Activated naive CD8-positive, alpha-beta T cell treated with anti-CD3 and anti-CD28 coated beads, Interleukin-2, amount 10 ng/mL, durations not matched to agents 7 days and 5 days (primary cell): ENCODE measurements at regions not wholly inside any gene's neighbourhood (a gene's known extent, or its start where the extent isn't known, plus 50 kb on each side); places are given as distances from the start of the nearest gene placed in this dataset.

Experiments
- ATAC-seq: fragments of 150-1000 bp; cut with Tn5 transposase; one replicate; pipeline ENCODE4 v1.10.0; 2021; ENCODE audit warnings: low read depth, moderate library complexity
- POLR2A ChIA-PET: fragments of 350-600 bp; sonication (Branson Sonifier 250); formaldehyde crosslinking; loops from one replicate; lab custom pipeline; 2021; ENCODE audit warnings: antibody characterized with exemption; lab: Charles Lee
- DNase-seq: peaks from one replicate; pipeline ENCODE4 v3.0.0; 2021
- H3K27ac Mint-ChIP-seq: one replicate; pipeline ENCODE4 v1.8.0; 2022; ENCODE audit warnings: mild to moderate bottlenecking, mixed read lengths
- H3K27me3 Mint-ChIP-seq: one replicate; pipeline ENCODE4 v1.8.0; 2022; ENCODE audit warnings: mild to moderate bottlenecking, moderate library complexity, mixed read lengths
- H3K36me3 Mint-ChIP-seq: one replicate; pipeline ENCODE4 v1.8.0; 2021; ENCODE audit warnings: mild to moderate bottlenecking, mixed read lengths
- H3K4me1 Mint-ChIP-seq: one replicate; pipeline ENCODE4 v1.8.0; 2021; ENCODE audit warnings: mixed read lengths
- H3K4me3 Mint-ChIP-seq: one replicate; pipeline ENCODE4 v1.8.0; 2022; ENCODE audit warnings: mild to moderate bottlenecking, moderate library complexity, mixed read lengths
- H3K9me3 Mint-ChIP-seq: one replicate; pipeline ENCODE4 v1.8.0; 2021; ENCODE audit warnings: mixed read lengths

DNA sequence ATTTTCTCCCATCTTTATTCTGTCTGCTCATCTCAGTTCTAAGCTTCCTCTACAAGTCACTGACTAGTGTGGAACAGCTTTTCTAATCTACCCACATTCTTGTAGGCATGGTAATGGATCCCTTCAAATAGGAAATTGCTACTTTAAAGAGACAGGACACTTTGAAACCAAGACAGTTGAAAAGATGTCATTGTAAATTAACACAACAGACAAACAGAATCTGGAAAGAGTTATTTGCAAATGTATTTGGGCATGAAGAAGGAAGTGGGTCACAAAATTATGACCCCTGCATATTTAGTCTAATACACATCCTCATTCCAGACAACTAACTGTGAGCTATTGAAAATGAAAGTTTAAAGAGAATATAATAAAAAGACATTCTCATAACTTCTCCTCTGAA is 298.2 kb upstream of the MARCKS start:
- DNase-seq (no peak), ATAC-seq (no peak)
- H3K27me3 Mint-ChIP-seq, result no peaks in the 10 kb centered on the region
- no peaks in the 10 kb centered on the region for H3K36me3 Mint-ChIP-seq
- H3K4me1 Mint-ChIP-seq, result no peaks in the 10 kb centered on the region
- POLR2A ChIA-PET, result no interaction called here
- no peak overlapping the region for H3K27ac Mint-ChIP-seq
- no peak overlapping the region for H3K4me3 Mint-ChIP-seq
- H3K9me3 Mint-ChIP-seq, result no peaks in the 10 kb centered on the region

DNA sequence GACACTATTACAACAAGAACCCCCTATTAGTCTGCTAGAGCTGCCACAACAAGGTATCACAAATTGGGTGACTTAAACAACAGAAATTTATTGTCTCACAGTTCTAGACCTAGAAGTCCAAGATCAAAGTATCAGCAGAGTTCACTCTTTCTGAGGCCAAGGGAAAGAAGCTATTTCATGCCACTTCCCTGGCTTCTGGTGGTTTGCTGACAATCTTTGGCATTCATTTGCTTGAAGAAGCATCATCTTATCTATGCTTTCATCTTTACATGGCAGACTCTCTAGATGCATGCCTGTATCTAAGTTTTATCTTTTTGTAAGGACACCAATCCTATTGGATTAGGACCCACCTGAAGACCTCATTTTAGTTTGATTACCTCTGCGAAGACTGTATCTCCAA is 296.8 kb upstream of the MARCKS start:
- H3K36me3 Mint-ChIP-seq, result no peaks in the 10 kb centered on the region
- no peaks in the 10 kb centered on the region for H3K9me3 Mint-ChIP-seq
- no peak overlapping the region for H3K4me3 Mint-ChIP-seq
- ATAC-seq, result no peak
- no peak for DNase-seq
- no peak overlapping the region for H3K27ac Mint-ChIP-seq
- POLR2A ChIA-PET, result no interaction called here
- H3K4me1 Mint-ChIP-seq, result no peaks in the 10 kb centered on the region
- no peaks in the 10 kb centered on the region for H3K27me3 Mint-ChIP-seq

DNA sequence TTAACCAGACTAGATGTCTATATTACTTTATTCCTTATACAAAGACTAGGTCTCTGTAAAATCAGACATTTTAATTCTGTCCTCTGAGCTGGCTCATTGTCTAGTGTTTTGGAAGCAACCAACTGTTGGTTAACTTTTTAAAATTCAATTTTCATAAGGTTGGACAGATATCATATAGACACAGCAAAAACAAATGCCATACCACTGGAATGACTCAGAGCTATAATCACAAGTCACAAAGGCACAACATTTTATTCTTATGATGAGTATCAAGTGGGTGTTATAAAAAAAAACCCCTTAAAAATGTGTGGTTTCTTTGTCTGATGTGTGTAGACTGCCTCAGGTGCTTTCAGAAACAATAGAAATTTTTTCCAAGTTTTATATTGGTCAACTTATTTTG is 296.2 kb upstream of the MARCKS start:
- Mint-ChIP-seq H3K27me3 (peaks cover 1% of the 10 kb centered on the region), H3K36me3 (no peaks in the 10 kb centered on the region), H3K4me3 (no peak overlapping the region), H3K27ac (no peak overlapping the region), H3K9me3 (no peaks in the 10 kb centered on the region), H3K4me1 (no peaks in the 10 kb centered on the region)
- ATAC-seq (no peak), DNase-seq (no peak)
- POLR2A ChIA-PET, result no interaction called here

DNA sequence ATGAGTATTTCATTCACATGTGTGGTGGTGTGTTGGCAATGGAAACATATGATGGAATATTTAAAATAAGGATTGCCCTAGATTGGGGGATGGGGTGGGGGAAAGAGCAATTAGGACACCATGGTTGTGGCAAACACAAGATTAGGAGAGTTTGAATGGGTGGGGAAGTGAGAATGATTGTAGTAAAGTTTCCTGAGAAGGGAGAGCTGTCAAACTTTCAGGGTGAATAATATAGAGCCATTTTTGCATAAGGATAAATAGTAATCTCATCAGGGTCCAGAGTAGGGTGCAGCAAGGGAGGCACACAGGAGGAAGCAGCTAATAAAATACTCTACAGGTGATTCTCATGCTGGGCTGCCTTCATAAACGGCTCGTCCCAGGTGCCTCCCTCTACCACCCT is 294.9 kb upstream of the MARCKS start:
- H3K36me3 Mint-ChIP-seq, result no peaks in the 10 kb centered on the region
- POLR2A ChIA-PET, result no interaction called here
- DNase-seq, result no peak
- no peaks in the 10 kb centered on the region for H3K4me1 Mint-ChIP-seq
- peaks cover 4% of the 10 kb centered on the region for H3K27me3 Mint-ChIP-seq
- H3K27ac Mint-ChIP-seq, result no peak overlapping the region
- H3K9me3 Mint-ChIP-seq, result no peaks in the 10 kb centered on the region
- no peak for ATAC-seq
- no peak overlapping the region for H3K4me3 Mint-ChIP-seq

DNA sequence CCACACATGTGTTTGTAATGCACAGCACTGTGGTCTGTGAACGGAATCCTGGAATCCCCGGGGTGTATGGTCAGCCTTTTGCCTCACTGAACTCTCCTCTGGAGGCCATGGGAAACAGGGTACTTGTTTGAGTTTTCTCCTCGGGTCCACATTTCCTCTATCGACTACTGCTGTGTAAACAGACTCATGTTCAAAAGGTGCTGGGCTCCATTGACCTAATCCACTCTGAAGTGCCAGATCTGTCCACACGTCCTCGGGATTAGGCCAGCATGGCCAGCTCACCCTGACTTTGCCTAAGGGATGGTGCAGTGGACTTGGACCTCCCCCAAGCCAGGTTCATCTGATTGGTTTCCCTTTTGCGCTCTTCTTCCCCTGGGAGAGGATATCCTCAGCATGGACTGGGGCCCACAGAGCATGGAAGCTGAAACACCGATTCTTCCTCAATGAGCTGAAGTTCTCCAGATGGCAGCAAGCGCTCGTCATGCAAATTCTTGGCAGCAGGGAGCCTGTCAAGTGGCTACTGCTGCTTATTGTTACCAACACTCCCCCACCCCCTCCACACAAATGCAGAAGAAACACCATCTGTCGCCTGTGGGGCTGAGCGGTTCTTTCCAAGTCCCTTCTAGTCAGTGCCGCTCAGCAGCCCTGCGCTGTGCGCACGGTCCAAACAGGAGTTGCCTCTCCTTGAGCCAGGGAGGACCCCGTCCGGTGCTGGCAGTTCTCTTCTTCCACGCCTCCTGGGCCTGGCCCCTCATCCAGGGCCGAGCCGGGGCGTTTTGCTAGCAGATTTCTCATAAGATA is 292.6 kb upstream of the MARCKS start:
- H3K4me3 Mint-ChIP-seq, result no peak overlapping the region
- no peaks in the 10 kb centered on the region for H3K9me3 Mint-ChIP-seq
- peaks cover 4% of the 10 kb centered on the region for H3K27me3 Mint-ChIP-seq
- H3K4me1 Mint-ChIP-seq, result no peaks in the 10 kb centered on the region
- POLR2A ChIA-PET, result no interaction called here
- ATAC-seq (no peak), DNase-seq (no peak)
- H3K27ac Mint-ChIP-seq, result no peak overlapping the region
- no peaks in the 10 kb centered on the region for H3K36me3 Mint-ChIP-seq

DNA sequence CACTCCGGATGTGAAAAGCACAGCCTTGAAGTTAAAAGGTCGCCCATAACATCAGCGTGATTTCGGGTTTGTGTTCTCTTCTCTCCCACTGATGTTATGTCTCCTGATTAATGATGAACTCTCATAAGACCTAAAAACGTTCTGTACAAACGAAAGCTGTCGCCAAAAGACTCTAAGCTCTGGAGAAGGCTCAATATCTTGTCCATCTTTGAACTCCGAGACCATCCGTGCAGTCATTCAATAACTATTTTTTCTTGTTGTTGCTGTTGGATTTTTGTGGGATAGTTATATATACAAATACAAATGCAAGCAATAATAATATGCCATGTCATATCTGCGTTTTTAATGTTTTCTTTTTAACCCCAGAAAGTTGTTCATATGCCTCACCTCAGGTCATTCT is 291.8 kb upstream of the MARCKS start:
- Mint-ChIP-seq H3K27me3 (peaks cover 4% of the 10 kb centered on the region), H3K27ac (no peak overlapping the region), H3K36me3 (no peaks in the 10 kb centered on the region), H3K4me3 (no peak overlapping the region), H3K9me3 (no peaks in the 10 kb centered on the region), H3K4me1 (no peaks in the 10 kb centered on the region)
- POLR2A ChIA-PET, result no interaction called here
- no peak for DNase-seq
- no peak for ATAC-seq

DNA sequence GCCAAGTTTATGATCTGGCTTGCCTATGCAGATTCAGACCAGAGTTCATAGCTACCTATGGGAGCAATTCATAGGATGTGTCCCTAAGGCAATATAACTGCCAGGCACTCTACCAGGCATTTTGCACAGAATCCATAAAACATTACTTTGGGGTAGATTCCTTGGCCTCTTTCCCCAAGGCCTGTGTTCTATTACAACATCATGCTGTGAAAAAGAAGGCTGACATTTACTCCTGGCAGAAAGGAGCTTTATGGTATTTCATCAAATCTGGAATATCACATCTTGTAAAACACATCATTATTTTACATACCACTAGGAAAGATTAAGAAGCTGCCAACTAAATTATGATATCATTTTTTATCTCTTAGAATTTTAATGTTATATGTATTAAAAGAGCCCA is 287.0 kb upstream of the MARCKS start:
- no peaks in the 10 kb centered on the region for H3K36me3 Mint-ChIP-seq
- H3K27ac Mint-ChIP-seq, result no peak overlapping the region
- peaks cover 4% of the 10 kb centered on the region for H3K27me3 Mint-ChIP-seq
- no peak overlapping the region for H3K4me3 Mint-ChIP-seq
- POLR2A ChIA-PET, result no interaction called here
- no peak for ATAC-seq
- no peak for DNase-seq
- no peaks in the 10 kb centered on the region for H3K9me3 Mint-ChIP-seq
- no peaks in the 10 kb centered on the region for H3K4me1 Mint-ChIP-seq

DNA sequence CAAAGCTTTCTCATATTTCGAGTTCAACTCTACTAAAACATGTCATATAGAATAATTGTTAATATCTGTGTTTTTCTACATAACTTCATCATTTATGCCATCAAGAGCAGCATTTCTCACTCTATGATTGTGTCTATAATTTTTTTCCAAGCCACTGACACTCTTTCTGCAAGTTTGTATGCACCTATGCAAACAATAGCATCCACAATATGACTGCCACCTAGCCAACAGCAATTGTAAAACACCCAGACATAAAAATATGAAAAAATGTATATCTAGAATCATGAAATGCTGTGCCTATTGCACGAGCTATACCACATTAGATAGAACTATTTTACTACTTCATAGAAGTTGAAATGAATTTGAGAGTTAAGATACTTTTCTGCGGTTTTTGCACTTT is 286.5 kb upstream of the MARCKS start:
- Mint-ChIP-seq H3K27me3 (peaks cover 4% of the 10 kb centered on the region), H3K9me3 (no peaks in the 10 kb centered on the region), H3K4me1 (no peaks in the 10 kb centered on the region), H3K4me3 (no peak overlapping the region), H3K27ac (no peak overlapping the region), H3K36me3 (no peaks in the 10 kb centered on the region)
- DNase-seq, result no peak
- POLR2A ChIA-PET, result no interaction called here
- ATAC-seq, result no peak

DNA sequence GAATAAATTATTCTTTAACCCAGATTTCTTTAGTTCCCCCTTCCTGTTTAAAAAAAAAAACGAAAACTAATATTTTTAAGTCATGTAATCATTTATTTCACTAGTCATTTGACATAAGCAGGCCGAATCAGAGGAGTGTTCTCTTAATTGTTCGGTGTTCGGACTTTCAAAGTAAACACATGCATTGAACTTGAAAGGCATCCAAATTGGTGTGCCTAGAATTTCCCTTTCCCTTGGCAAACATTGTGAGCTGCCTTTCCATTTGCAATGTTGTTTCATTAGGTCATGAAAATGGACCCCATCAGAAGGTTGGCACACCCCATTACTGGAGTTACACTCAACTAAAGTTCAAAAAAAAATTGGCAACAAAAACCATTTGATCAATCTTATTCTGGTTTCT is 283.0 kb upstream of the MARCKS start:
- POLR2A ChIA-PET, result no interaction called here
- DNase-seq (no peak), ATAC-seq (no peak)
- Mint-ChIP-seq H3K27me3 (no peaks in the 10 kb centered on the region), H3K9me3 (peaks cover 5% of the 10 kb centered on the region), H3K4me3 (no peak overlapping the region), H3K4me1 (no peaks in the 10 kb centered on the region), H3K36me3 (no peaks in the 10 kb centered on the region), H3K27ac (no peak overlapping the region)

DNA sequence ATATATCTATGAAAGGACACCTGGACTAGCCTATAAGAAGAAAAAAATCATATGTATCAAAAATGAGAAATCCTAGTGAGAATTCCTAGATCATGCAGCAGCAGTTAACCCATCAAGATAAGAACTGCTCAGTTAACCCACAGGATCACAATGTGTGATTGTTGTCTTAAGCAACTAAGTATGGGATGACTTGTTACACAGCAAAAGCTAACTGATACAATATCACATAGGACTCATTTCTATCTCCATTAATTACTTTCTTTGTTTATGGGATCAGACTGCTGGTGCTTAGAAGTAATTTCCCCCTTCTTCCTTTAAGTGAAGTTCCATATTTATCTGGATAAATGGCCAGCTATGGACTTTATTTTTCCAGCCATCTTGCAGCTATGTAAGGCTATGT is 280.8 kb upstream of the MARCKS start:
- Mint-ChIP-seq H3K27me3 (no peaks in the 10 kb centered on the region), H3K4me3 (no peak overlapping the region), H3K9me3 (peaks cover 5% of the 10 kb centered on the region), H3K36me3 (no peaks in the 10 kb centered on the region), H3K27ac (no peak overlapping the region), H3K4me1 (no peaks in the 10 kb centered on the region)
- ATAC-seq (no peak), DNase-seq (no peak)
- POLR2A ChIA-PET, result no interaction called here

DNA sequence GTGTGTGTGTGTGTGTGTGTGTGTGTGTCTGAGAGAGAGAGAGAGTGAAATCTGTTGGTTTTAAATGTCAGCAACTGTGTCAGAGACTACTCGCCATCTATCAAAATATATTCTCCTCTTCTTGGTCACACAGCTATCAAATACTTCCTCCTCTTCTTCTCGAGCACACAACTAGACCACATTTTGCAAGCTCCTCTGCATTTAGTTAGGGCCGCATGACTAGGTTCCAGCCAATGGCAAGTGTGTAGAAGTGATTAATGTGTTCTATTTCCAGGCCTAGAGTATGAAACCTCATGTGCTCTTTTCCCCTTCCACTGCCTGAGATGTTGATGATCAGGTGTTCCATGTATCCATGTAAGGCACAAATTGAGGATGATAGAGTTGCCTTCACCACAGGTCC is 278.5 kb upstream of the MARCKS start:
- ATAC-seq, result no peak
- Mint-ChIP-seq H3K4me3 (no peak overlapping the region), H3K36me3 (no peaks in the 10 kb centered on the region), H3K4me1 (no peaks in the 10 kb centered on the region), H3K27me3 (no peaks in the 10 kb centered on the region), H3K27ac (no peak overlapping the region), H3K9me3 (peaks cover 5% of the 10 kb centered on the region)
- POLR2A ChIA-PET, result no interaction called here
- DNase-seq, result no peak

DNA sequence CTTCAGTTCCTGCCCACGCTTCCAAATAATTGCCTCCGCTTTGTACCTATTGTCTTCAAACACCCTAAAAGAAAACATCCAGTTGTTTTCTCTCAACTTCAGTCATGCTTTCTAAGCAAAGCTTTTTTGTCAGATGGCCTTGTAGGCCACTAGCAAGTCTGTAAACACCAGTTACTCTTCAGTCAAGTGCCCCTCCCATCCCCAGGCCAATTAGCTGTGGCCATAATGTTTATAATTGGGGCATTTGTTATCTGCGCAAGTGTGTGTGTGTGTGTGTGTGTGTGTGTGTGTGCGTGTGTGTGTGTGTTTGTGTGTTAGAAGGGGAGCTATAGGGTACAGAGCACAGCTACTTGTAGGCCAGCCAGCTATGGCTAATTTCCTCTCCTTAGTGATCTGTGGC is 272.4 kb upstream of the MARCKS start:
- no peak overlapping the region for H3K27ac Mint-ChIP-seq
- POLR2A ChIA-PET, result no interaction called here
- H3K9me3 Mint-ChIP-seq, result no peaks in the 10 kb centered on the region
- no peaks in the 10 kb centered on the region for H3K4me1 Mint-ChIP-seq
- ATAC-seq (no peak), DNase-seq (no peak)
- H3K4me3 Mint-ChIP-seq, result no peak overlapping the region
- no peaks in the 10 kb centered on the region for H3K36me3 Mint-ChIP-seq
- H3K27me3 Mint-ChIP-seq, result no peaks in the 10 kb centered on the region

DNA sequence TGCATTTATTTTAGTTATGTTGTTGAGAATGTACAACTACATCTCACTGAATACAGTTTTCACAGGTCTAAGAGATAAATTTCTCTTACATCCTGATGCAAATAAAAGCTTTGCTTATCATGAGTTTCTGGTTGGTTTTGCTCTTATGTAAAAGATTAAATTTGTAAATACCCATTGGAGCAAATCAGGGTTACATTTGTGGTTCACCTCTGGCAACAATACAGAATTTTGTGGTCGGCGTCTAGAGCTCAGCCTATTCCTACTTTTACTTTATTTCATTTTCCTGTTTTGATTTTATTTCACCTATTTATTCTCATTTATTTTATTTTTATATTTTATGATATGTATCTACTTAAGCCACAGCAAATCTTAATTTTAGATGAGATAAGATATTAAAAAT is 271.9 kb upstream of the MARCKS start:
- Mint-ChIP-seq H3K27ac (no peak overlapping the region), H3K4me3 (no peak overlapping the region), H3K36me3 (no peaks in the 10 kb centered on the region), H3K4me1 (no peaks in the 10 kb centered on the region), H3K27me3 (no peaks in the 10 kb centered on the region), H3K9me3 (no peaks in the 10 kb centered on the region)
- ATAC-seq, result no peak
- POLR2A ChIA-PET, result no interaction called here
- DNase-seq, result no peak

DNA sequence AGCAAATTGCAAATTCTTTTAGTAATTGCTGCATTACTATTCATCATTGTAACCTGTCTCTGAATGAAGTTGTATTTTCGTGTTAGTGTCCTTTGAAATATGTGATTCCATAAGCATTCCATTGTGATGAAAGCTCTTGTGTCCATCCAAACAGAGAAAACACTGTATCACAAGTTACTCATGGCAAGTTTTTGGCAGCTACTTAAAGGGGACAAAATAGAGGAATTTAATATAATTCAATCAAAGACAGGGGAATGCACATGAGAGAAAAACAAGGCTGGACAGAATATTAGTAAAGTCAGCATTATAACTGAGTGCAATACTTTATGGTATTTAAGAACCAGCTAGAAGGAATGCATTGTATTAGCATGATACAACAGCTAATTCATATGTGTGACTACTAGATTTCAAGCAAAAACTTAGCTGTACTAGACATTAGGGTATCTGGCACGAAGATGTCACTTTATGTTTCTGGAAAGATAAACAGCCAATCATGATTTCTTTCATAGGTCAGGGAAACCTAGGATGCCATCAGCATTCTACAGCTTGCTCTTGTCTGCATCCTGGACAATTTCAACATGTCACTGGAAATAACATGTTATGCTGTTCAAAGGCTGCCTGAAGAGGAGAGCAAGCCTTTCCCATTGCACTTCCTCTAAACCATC is 270.6 kb upstream of the MARCKS start:
- Mint-ChIP-seq H3K27ac (no peak overlapping the region), H3K4me1 (no peaks in the 10 kb centered on the region), H3K4me3 (no peak overlapping the region), H3K9me3 (no peaks in the 10 kb centered on the region), H3K27me3 (no peaks in the 10 kb centered on the region), H3K36me3 (no peaks in the 10 kb centered on the region)
- POLR2A ChIA-PET, result no interaction called here
- ATAC-seq (no peak), DNase-seq (no peak)
